Ishikawa (cell line): ENCODE measurements at regions not wholly inside any gene's neighbourhood (a gene's known extent, or its start where the extent isn't known, plus 50 kb on each side); places are given as distances from the start of the nearest gene placed in this dataset.

Source experiments
- CEBPB ChIP-seq: IDR thresholded peaks from 2 replicates; pipeline ENCODE4 v1.6.1; 2012
- CREB1 ChIP-seq: IDR thresholded peaks from 2 replicates; pipeline ENCODE4 v1.6.1; 2012; ENCODE audit warnings: low read depth
- EGR1 ChIP-seq: IDR thresholded peaks from 2 replicates; pipeline ENCODE4 v1.6.1; 2012
- EP300 ChIP-seq: IDR thresholded peaks from 2 replicates; pipeline ENCODE4 v1.6.1; 2012; ENCODE audit warnings: borderline replicate concordance
- FOXM1 ChIP-seq: IDR thresholded peaks from 2 replicates; pipeline ENCODE4 v1.6.1; 2012; ENCODE audit warnings: low read depth, borderline replicate concordance
- NFIC ChIP-seq: IDR thresholded peaks from 2 replicates; pipeline ENCODE4 v1.6.1; 2012
- RAD21 ChIP-seq: IDR thresholded peaks from 2 replicates; pipeline ENCODE4 v1.6.1; 2012; ENCODE audit warnings: low read depth
- TAF1 ChIP-seq: IDR thresholded peaks from 2 replicates; pipeline ENCODE4 v1.6.1; 2012; ENCODE audit warnings: low read depth, mild to moderate bottlenecking
- TCF12 ChIP-seq: IDR thresholded peaks from 2 replicates; pipeline ENCODE4 v1.6.1; 2012; ENCODE audit warnings: low read depth
- TEAD4 ChIP-seq: IDR thresholded peaks from 2 replicates; pipeline ENCODE4 v1.6.1; 2012
- YY1 ChIP-seq: IDR thresholded peaks from 2 replicates; pipeline ENCODE4 v1.6.1; 2012; ENCODE audit warnings: low read depth
- ZBTB7A ChIP-seq: IDR thresholded peaks from 2 replicates; pipeline ENCODE4 v1.6.1; 2012; ENCODE audit warnings: low read depth
- TF ChIP-seq, protein P1 (sequence below): IDR thresholded peaks from 2 replicates; pipeline ENCODE4 v1.6.1; 2012
- TF ChIP-seq, protein P2 (sequence below): IDR thresholded peaks from 2 replicates; pipeline ENCODE4 v1.6.1; 2012; ENCODE audit warnings: low read depth, mild to moderate bottlenecking
- TF ChIP-seq, protein P3 (sequence below): IDR thresholded peaks from 2 replicates; pipeline ENCODE4 v1.6.1; 2012

DNA sequence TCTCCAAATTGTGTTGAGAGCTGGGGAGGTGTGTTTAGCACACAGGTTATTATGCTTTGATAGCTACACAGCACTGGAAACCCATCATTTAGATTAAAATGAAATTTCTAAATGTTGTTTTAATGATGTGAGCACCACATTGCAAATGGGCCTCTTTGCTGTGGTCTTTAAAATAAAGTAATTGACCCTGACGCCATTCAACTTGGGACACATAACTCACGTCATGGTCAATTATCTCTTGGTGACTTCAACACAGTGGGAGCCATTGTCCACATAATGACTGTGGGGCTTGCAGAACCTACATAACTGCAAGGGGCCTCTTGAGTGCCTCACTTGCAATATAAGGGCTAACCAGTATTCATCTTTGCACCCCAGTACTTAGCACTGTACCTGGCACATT, 280.4 kb downstream of the HLX start:
- TF ChIP-seq YY1 (no peak), TCF12 (no peak), EP300 (no peak), FOXM1 (no peak), ZBTB7A (no peak), TAF1 (no peak), CEBPB (no peak), EGR1 (no peak), NFIC (no peak), RAD21 (no peak)
- TF ChIP-seq, protein P1, sequence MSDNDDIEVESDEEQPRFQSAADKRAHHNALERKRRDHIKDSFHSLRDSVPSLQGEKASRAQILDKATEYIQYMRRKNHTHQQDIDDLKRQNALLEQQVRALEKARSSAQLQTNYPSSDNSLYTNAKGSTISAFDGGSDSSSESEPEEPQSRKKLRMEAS, result no peak
- TF ChIP-seq, protein P2, sequence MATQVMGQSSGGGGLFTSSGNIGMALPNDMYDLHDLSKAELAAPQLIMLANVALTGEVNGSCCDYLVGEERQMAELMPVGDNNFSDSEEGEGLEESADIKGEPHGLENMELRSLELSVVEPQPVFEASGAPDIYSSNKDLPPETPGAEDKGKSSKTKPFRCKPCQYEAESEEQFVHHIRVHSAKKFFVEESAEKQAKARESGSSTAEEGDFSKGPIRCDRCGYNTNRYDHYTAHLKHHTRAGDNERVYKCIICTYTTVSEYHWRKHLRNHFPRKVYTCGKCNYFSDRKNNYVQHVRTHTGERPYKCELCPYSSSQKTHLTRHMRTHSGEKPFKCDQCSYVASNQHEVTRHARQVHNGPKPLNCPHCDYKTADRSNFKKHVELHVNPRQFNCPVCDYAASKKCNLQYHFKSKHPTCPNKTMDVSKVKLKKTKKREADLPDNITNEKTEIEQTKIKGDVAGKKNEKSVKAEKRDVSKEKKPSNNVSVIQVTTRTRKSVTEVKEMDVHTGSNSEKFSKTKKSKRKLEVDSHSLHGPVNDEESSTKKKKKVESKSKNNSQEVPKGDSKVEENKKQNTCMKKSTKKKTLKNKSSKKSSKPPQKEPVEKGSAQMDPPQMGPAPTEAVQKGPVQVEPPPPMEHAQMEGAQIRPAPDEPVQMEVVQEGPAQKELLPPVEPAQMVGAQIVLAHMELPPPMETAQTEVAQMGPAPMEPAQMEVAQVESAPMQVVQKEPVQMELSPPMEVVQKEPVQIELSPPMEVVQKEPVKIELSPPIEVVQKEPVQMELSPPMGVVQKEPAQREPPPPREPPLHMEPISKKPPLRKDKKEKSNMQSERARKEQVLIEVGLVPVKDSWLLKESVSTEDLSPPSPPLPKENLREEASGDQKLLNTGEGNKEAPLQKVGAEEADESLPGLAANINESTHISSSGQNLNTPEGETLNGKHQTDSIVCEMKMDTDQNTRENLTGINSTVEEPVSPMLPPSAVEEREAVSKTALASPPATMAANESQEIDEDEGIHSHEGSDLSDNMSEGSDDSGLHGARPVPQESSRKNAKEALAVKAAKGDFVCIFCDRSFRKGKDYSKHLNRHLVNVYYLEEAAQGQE, result no peak
- TF ChIP-seq, protein P3, sequence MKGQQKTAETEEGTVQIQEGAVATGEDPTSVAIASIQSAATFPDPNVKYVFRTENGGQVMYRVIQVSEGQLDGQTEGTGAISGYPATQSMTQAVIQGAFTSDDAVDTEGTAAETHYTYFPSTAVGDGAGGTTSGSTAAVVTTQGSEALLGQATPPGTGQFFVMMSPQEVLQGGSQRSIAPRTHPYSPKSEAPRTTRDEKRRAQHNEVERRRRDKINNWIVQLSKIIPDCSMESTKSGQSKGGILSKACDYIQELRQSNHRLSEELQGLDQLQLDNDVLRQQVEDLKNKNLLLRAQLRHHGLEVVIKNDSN, result no peak

DNA sequence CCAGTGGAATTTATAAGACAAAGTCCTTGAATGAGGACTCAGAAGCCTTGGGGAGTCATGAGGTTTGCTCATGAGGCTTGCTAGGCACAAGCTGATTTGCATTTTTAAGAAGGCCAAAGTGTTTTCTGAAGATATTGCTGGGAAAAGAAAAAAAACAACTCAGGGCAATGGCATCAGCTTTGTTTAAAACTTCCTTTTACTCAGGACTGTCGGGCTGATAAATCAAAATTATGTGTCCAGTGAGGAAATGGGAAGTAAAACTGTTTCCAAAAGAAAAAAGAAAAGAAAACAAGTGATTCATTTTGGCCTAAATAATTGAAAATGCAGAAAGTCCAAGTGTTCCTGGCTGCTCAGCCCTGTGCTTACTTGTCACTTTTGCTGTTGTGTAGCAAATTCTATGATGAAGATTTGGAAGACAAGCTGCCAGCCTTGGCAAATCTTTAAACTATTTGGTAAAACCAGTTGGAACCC, 282.4 kb downstream of the HLX start:
- TF ChIP-seq, protein P2, result no peak
- TF ChIP-seq TAF1 (no peak), FOXM1 (no peak), CREB1 (no peak), NFIC (no peak), TEAD4 (no peak), RAD21 (no peak)
- TF ChIP-seq, protein P3, result no peak
- TF ChIP-seq, protein P1, result no peak

DNA sequence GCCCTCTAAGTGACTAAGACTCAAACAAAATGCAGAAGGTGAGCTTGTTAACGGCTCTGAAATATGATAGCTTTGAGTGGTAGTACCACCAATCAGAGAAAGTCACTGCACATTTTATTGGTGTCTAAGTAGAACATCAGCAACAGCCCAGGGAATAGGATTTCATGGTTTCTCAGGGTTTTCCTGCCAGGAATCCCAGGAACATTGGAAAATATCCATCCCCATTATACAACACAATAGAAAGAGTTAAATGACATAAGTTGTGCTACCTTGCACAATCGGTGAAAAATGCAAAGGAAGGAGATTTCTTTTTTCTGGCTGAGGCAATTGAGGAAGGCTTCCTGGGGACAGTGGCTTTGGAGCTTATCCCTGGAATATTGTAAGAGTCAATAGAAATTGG, 283.1 kb downstream of the HLX start:
- no peak for TF ChIP-seq CREB1
- TF ChIP-seq FOXM1, result no peak
- no peak for TF ChIP-seq TEAD4
- TF ChIP-seq, protein P3, result no peak
- no peak for TF ChIP-seq YY1
- TF ChIP-seq CEBPB, result no peak
- TF ChIP-seq RAD21, result no peak
- TF ChIP-seq EGR1, result no peak
- no peak for TF ChIP-seq TCF12
- no peak for TF ChIP-seq EP300
- TF ChIP-seq, protein P1, result no peak
- no peak for TF ChIP-seq NFIC
- no peak for TF ChIP-seq TAF1
- TF ChIP-seq, protein P2, result no peak
- TF ChIP-seq ZBTB7A, result no peak

DNA sequence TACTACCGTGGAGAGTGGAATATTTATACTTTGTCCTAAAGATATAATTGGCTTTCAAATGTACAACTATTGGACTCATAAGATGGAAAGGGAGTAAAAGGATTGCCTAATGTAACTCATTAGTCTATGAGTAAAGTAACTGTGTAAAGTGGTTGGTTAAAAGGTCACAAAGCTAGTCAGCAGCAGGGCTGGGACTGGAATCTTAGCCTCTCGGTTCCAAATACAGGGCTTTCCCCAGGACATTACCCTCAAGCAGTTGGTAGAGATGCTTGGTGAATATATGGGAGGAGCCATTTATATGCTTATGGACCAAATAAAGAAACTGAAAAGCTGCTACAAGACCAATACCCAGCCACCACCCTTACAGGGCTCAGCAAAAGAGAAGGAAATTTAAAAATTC, 283.7 kb downstream of the HLX start:
- TF ChIP-seq EGR1 (no peak), TCF12 (no peak), TAF1 (no peak), CEBPB (no peak), NFIC (no peak), CREB1 (no peak)
- TF ChIP-seq, protein P2, result no peak
- TF ChIP-seq, protein P3, result no peak
- TF ChIP-seq, protein P1, result no peak
